ENCODE measurements at regions not wholly inside any gene's neighbourhood (a gene's known extent, or its start where the extent isn't known, plus 50 kb on each side); places are given as distances from the start of the nearest gene placed in this dataset.

- no peak for DNase-seq (ENCODE audit: low spot score)
- TF ChIP-seq CTCF (IDR thresholded peaks at IDR 0.05; ENCODE audit: unreplicated experiment) = no peak
- Mint-ChIP-seq H3K9me3 (ENCODE audit: unreplicated experiment) (no peaks in the 10 kb centered on the region), H3K4me1 (ENCODE audit: unreplicated experiment) (no peaks in the 10 kb centered on the region), H3K4me3 (ENCODE audit: unreplicated experiment) (no peak overlapping the region), H3K36me3 (ENCODE audit: low read depth, unreplicated experiment) (no peaks in the 10 kb centered on the region), H3K27ac (ENCODE audit: unreplicated experiment) (no peak overlapping the region), H3K27me3 (ENCODE audit: unreplicated experiment) (no peaks in the 10 kb centered on the region)
Observed at GRCh38 chr11:97224396-97224795, 834.6 kb downstream of the JRKL start.

GRCh38 chr11:97225794-97226193, 836.0 kb downstream of the JRKL start:
- Mint-ChIP-seq H3K27me3 (ENCODE audit: unreplicated experiment) (no peaks in the 10 kb centered on the region), H3K9me3 (ENCODE audit: unreplicated experiment) (no peaks in the 10 kb centered on the region), H3K4me1 (ENCODE audit: unreplicated experiment) (no peaks in the 10 kb centered on the region), H3K4me3 (ENCODE audit: unreplicated experiment) (no peak overlapping the region), H3K27ac (ENCODE audit: unreplicated experiment) (no peak overlapping the region), H3K36me3 (ENCODE audit: low read depth, unreplicated experiment) (no peaks in the 10 kb centered on the region)
- DNase-seq (ENCODE audit: low spot score) = no peak
- TF ChIP-seq CTCF (IDR thresholded peaks at IDR 0.05; ENCODE audit: unreplicated experiment) = no peak

- H3K27ac Mint-ChIP-seq (ENCODE audit: unreplicated experiment) = no peak overlapping the region
- H3K36me3 Mint-ChIP-seq (ENCODE audit: low read depth, unreplicated experiment) = no peaks in the 10 kb centered on the region
- no peaks in the 10 kb centered on the region for H3K4me1 Mint-ChIP-seq (ENCODE audit: unreplicated experiment)
- H3K4me3 Mint-ChIP-seq (ENCODE audit: unreplicated experiment) = no peak overlapping the region
- H3K27me3 Mint-ChIP-seq (ENCODE audit: unreplicated experiment) = no peaks in the 10 kb centered on the region
- DNase-seq (ENCODE audit: low spot score) = no peak
- no peak for TF ChIP-seq CTCF (IDR thresholded peaks at IDR 0.05; ENCODE audit: unreplicated experiment)
- H3K9me3 Mint-ChIP-seq (ENCODE audit: unreplicated experiment) = no peaks in the 10 kb centered on the region
Observed at GRCh38 chr11:97229936-97230335, 840.1 kb downstream of the JRKL start.

GRCh38 chr11:97231231-97231630, 841.4 kb downstream of the JRKL start:
- Mint-ChIP-seq H3K4me1 (ENCODE audit: unreplicated experiment) (no peaks in the 10 kb centered on the region), H3K9me3 (ENCODE audit: unreplicated experiment) (no peaks in the 10 kb centered on the region), H3K4me3 (ENCODE audit: unreplicated experiment) (no peak overlapping the region), H3K36me3 (ENCODE audit: low read depth, unreplicated experiment) (no peaks in the 10 kb centered on the region), H3K27ac (ENCODE audit: unreplicated experiment) (no peak overlapping the region), H3K27me3 (ENCODE audit: unreplicated experiment) (no peaks in the 10 kb centered on the region)
- no peak for TF ChIP-seq CTCF (IDR thresholded peaks at IDR 0.05; ENCODE audit: unreplicated experiment)
- no peak for DNase-seq (ENCODE audit: low spot score)

GRCh38 chr11:97234016-97234415, 844.2 kb downstream of the JRKL start:
- Mint-ChIP-seq H3K4me1 (ENCODE audit: unreplicated experiment) (no peaks in the 10 kb centered on the region), H3K36me3 (ENCODE audit: low read depth, unreplicated experiment) (no peaks in the 10 kb centered on the region), H3K27me3 (ENCODE audit: unreplicated experiment) (no peaks in the 10 kb centered on the region), H3K9me3 (ENCODE audit: unreplicated experiment) (no peaks in the 10 kb centered on the region), H3K4me3 (ENCODE audit: unreplicated experiment) (no peak overlapping the region), H3K27ac (ENCODE audit: unreplicated experiment) (no peak overlapping the region)
- no peak for TF ChIP-seq CTCF (IDR thresholded peaks at IDR 0.05; ENCODE audit: unreplicated experiment)
- no peak for DNase-seq (ENCODE audit: low spot score)
